ENCODE measurements at regions not wholly inside any gene's neighbourhood (a gene's known extent, or its start where the extent isn't known, plus 50 kb on each side); places are given as distances from the start of the nearest gene placed in this dataset.

DNA sequence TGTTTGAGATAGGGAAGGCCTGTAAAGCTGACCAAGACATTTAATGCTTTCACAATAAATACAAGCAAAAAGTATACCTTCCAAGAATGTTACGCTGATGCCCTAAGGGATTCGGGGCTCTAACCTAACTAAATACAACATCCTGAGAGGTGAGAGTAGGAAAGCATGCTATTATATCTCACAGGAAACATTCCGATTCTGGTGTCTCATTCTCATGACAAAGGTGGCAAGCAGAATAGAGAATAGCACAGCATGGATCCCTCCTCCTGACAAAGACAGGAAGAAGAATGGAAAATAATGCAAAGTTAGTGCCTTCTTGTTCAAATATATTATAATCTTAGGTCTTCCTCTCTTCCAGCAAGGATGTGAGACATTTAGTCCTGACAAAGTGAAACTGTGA lies 504.3 kb downstream of the TFEC start (continued):
- TF ChIP-seq CHD7 (IDR thresholded peaks at IDR 0.05; ENCODE audit: insufficient replicate concordance, low read length), result peak; percentile 96
- peak in 1 of 2 experiments; percentile 96; a peak in 1 of 4 replicates for TF ChIP-seq HDAC2 (IDR thresholded peaks at IDR 0.05; ENCODE audit: borderline replicate concordance in 1 of 2, low read depth in 2 of 2, low read length in 2 of 2)
- TF ChIP-seq ZNF274 (IDR thresholded peaks at IDR 0.05; ENCODE audit: borderline replicate concordance, extremely low read depth, low read length), result no peak
- TF ChIP-seq SRF (IDR thresholded peaks at IDR 0.05; ENCODE audit: low read depth, low read length), result no peak
- peak; percentile 69 for TF ChIP-seq POLR2AphosphoS5 (IDR thresholded peaks at IDR 0.05; ENCODE audit: low read depth, low read length)
- peak; percentile 91 for TF ChIP-seq TEAD4 (IDR thresholded peaks at IDR 0.05; ENCODE audit: low read depth, low read length)
- peak in 1 of 2 experiments; percentile 75; a peak in 1 of 3 replicates for TF ChIP-seq EP300 (IDR thresholded peaks at IDR 0.05; ENCODE audit: borderline replicate concordance in 1 of 2, low read depth in 2 of 2, low read length in 2 of 2)
- no peak for TF ChIP-seq BRCA1 (IDR thresholded peaks at IDR 0.05; ENCODE audit: low read depth, low read length)
- TF ChIP-seq POU5F1 (IDR thresholded peaks at IDR 0.05; ENCODE audit: low read depth, low read length), result peak; percentile 45; the same call in 1 of the 2 replicates
- TF ChIP-seq, protein P1, sequence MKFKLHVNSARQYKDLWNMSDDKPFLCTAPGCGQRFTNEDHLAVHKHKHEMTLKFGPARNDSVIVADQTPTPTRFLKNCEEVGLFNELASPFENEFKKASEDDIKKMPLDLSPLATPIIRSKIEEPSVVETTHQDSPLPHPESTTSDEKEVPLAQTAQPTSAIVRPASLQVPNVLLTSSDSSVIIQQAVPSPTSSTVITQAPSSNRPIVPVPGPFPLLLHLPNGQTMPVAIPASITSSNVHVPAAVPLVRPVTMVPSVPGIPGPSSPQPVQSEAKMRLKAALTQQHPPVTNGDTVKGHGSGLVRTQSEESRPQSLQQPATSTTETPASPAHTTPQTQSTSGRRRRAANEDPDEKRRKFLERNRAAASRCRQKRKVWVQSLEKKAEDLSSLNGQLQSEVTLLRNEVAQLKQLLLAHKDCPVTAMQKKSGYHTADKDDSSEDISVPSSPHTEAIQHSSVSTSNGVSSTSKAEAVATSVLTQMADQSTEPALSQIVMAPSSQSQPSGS (IDR thresholded peaks at IDR 0.05; ENCODE audit: low read length), result peak; percentile 80; the same call in 1 of the 2 replicates
